H9 (cell line): ENCODE measurements at regions not wholly inside any gene's neighbourhood (a gene's known extent, or its start where the extent isn't known, plus 50 kb on each side); places are given as distances from the start of the nearest gene placed in this dataset.

Experiments used
- DNase-seq: peaks from one replicate; pipeline ENCODE4 v3.0.0-alpha.2; 2017
- H2AFZ ChIP-seq: one replicate; pipeline ENCODE4 v1.6.1; 2013; ENCODE audit warnings: mild to moderate bottlenecking, low read length, control low read depth, moderate library complexity
- H2AK5ac ChIP-seq: 2 replicates; pipeline ENCODE4 v1.6.1; 2013; ENCODE audit warnings: low read length, control low read depth, mixed read lengths; ENCODE audit not compliant: insufficient read length
- H2BK120ac ChIP-seq: one replicate; pipeline ENCODE4 v1.6.1; 2013; ENCODE audit warnings: low read depth, mild to moderate bottlenecking, low read length, control low read depth, inconsistent platforms; ENCODE audit not compliant: poor library complexity, severe bottlenecking
- H2BK12ac ChIP-seq: 2 replicates; pipeline ENCODE4 v1.6.1; 2013; ENCODE audit warnings: low read length, control low read depth, mixed read lengths, low read depth; ENCODE audit not compliant: insufficient read length
- H2BK15ac ChIP-seq: 2 replicates; pipeline ENCODE4 v1.6.1; 2013; ENCODE audit warnings: low read depth, low read length, control low read depth
- H2BK20ac ChIP-seq: one replicate; pipeline ENCODE4 v1.6.1; 2013; ENCODE audit warnings: low read depth, mild to moderate bottlenecking, low read length, control low read depth, inconsistent platforms; ENCODE audit not compliant: poor library complexity, severe bottlenecking
- H2BK5ac ChIP-seq: 2 replicates; pipeline ENCODE4 v1.6.1; 2013; ENCODE audit warnings: low read length, control low read depth, mixed read lengths; ENCODE audit not compliant: insufficient read length
- H3K14ac ChIP-seq: 2 replicates; pipeline ENCODE4 v1.6.1; 2013; ENCODE audit warnings: low read length, control low read depth; ENCODE audit not compliant: insufficient read depth
- H3K18ac ChIP-seq: 2 replicates; pipeline ENCODE4 v1.6.1; 2013; ENCODE audit warnings: low read depth, mild to moderate bottlenecking, mixed read lengths, low read length, control low read depth; ENCODE audit not compliant: insufficient read length
- H3K23ac ChIP-seq: 2 replicates; pipeline ENCODE4 v1.6.1; 2013; ENCODE audit warnings: low read length, control low read depth, mixed read lengths, low read depth; ENCODE audit not compliant: insufficient read length
- H3K23me2 ChIP-seq: 2 replicates; pipeline ENCODE4 v1.6.1; 2013; ENCODE audit warnings: low read depth, mild to moderate bottlenecking, mixed read lengths, low read length, control low read depth; ENCODE audit not compliant: insufficient read length, poor library complexity, severe bottlenecking
- H3K27ac ChIP-seq: 2 replicates; pipeline ENCODE4 v1.5.1; 2013; ENCODE audit warnings: low read length, control low read depth, mixed read lengths, low read depth; ENCODE audit not compliant: insufficient read length
- H3K27me3 ChIP-seq: 2 replicates; pipeline ENCODE4 v1.6.1; 2013; ENCODE audit warnings: low read length, control low read depth, inconsistent platforms; ENCODE audit not compliant: insufficient read depth
- H3K4ac ChIP-seq: 2 replicates; pipeline ENCODE4 v1.6.1; 2013; ENCODE audit warnings: low read depth, mild to moderate bottlenecking, control low read depth, inconsistent platforms, low read length, moderate library complexity
- H3K4me1 ChIP-seq: 2 replicates; pipeline ENCODE4 v1.6.1; 2013; ENCODE audit warnings: low read length, control low read depth, inconsistent platforms; ENCODE audit not compliant: insufficient read depth
- H3K4me2 ChIP-seq: 2 replicates; pipeline ENCODE4 v1.6.1; 2013; ENCODE audit warnings: low read length, control low read depth, mixed read lengths; ENCODE audit not compliant: insufficient read length, insufficient read depth
- H3K56ac ChIP-seq: 2 replicates; pipeline ENCODE4 v1.6.1; 2013; ENCODE audit warnings: low read depth, mild to moderate bottlenecking, mixed read lengths, low read length, control low read depth; ENCODE audit not compliant: insufficient read length
- H3K79me1 ChIP-seq: 2 replicates; pipeline ENCODE4 v1.6.1; 2013; ENCODE audit warnings: low read depth, mild to moderate bottlenecking, moderate library complexity, low read length, control low read depth, inconsistent platforms; ENCODE audit not compliant: insufficient read depth, poor library complexity, severe bottlenecking
- H3K79me2 ChIP-seq: 2 replicates; pipeline ENCODE4 v1.6.1; 2013; ENCODE audit warnings: low read length, control low read depth, inconsistent platforms; ENCODE audit not compliant: insufficient read depth
- H3K9ac ChIP-seq: 2 replicates; pipeline ENCODE4 v1.6.1; 2013; ENCODE audit warnings: low read length, control low read depth, mixed read lengths; ENCODE audit not compliant: insufficient read length; ENCODE audit errors: extremely low read depth
- H3K9me3 ChIP-seq: one replicate; pipeline ENCODE4 v1.6.1; 2013; ENCODE audit warnings: low read depth, low read length, inconsistent platforms; ENCODE audit not compliant: control insufficient read depth
- H3T11ph ChIP-seq: one replicate; pipeline ENCODE4 v1.6.1; 2013; ENCODE audit warnings: mild to moderate bottlenecking, low read length, control low read depth, inconsistent platforms
- H4K20me1 ChIP-seq: one replicate; pipeline ENCODE4 v1.6.1; 2013; ENCODE audit not compliant: control insufficient read depth, insufficient read length, insufficient read depth
- H4K5ac ChIP-seq: 2 replicates; pipeline ENCODE4 v1.6.1; 2013; ENCODE audit warnings: low read depth, mild to moderate bottlenecking, mixed read lengths, low read length, control low read depth; ENCODE audit not compliant: insufficient read length
- H4K8ac ChIP-seq: replicated peaks from 2 replicates; pipeline ENCODE4 v1.6.1; 2013; ENCODE audit warnings: low read length, control low read depth, mixed read lengths, low read depth; ENCODE audit not compliant: insufficient read length
- H4K91ac ChIP-seq: 2 replicates; pipeline ENCODE4 v1.6.1; 2013; ENCODE audit warnings: low read depth, mild to moderate bottlenecking, moderate library complexity, mixed read lengths, low read length, control low read depth; ENCODE audit not compliant: insufficient read length
- H3K27ac Mint-ChIP-seq, 3 experiments: 2 replicates in 2 of 3; 3 replicates in 1 of 3; pipeline ENCODE4 v1.8.0; 2020 to 2021; ENCODE audit warnings: mixed read lengths in 3 of 3, mild to moderate bottlenecking in 1 of 3, moderate library complexity in 1 of 3
- H3K27me3 Mint-ChIP-seq: 2 replicates; pipeline ENCODE4 v1.8.0; 2021; ENCODE audit warnings: low read depth, mild to moderate bottlenecking, moderate library complexity, mixed read lengths
- H3K36me3 Mint-ChIP-seq, 3 experiments: 2 replicates in 2 of 3; 3 replicates in 1 of 3; pipeline ENCODE4 v1.8.0; 2020 to 2021; ENCODE audit warnings: low read depth in 3 of 3, mixed read lengths in 3 of 3; ENCODE audit not compliant: insufficient read depth in 1 of 3
- H3K4me1 Mint-ChIP-seq, 2 experiments: 2 replicates each; pipeline ENCODE4 v1.8.0; 2020; ENCODE audit warnings: mixed read lengths in 2 of 2
- H3K4me3 Mint-ChIP-seq, 2 experiments: 2 replicates in 1 of 2; 3 replicates in 1 of 2; pipeline ENCODE4 v1.8.0; 2020 to 2021; ENCODE audit warnings: mild to moderate bottlenecking in 2 of 2, mixed read lengths in 2 of 2, moderate library complexity in 1 of 2
- H3K9me3 Mint-ChIP-seq, 2 experiments: 2 replicates in 1 of 2; 3 replicates in 1 of 2; pipeline ENCODE4 v1.8.0; 2020; ENCODE audit warnings: mild to moderate bottlenecking in 2 of 2, mixed read lengths in 2 of 2, moderate library complexity in 1 of 2
- CTCF ChIP-seq: fragments of 200-600 bp; sonication (generic); conservative IDR thresholded peaks from 3 replicates; pipeline ENCODE4 v1.8.0; 2021; ENCODE audit warnings: antibody characterized with exemption, mild to moderate bottlenecking
- WGBS: extraction: QIAGEN DNeasy Blood & Tissue Kit; methylation state at CpG from one replicate; pipeline ENCODE4 v1.1.7; 2013; ENCODE audit warnings: missing lambda C conversion rate, low lambda C conversion rate, mixed read lengths; ENCODE audit not compliant: insufficient read length; ENCODE audit errors: extremely low coverage; 5-methylcytosine and 5-hydroxymethylcytosine counted together

- H3K23ac ChIP-seq: no peak overlapping the region
- H4K5ac ChIP-seq: no peak overlapping the region
- H3K23me2 ChIP-seq: no peaks in the 10 kb centered on the region
- H3K27me3 ChIP-seq: no peaks in the 10 kb centered on the region
- H3K4ac ChIP-seq: no peak overlapping the region
- no peak overlapping the region for H4K8ac ChIP-seq
- Mint-ChIP-seq H3K4me1 (peaks cover 10 to 11% of the 10 kb centered on the region in 2 experiments), H3K9me3 (no peaks in the 10 kb centered on the region; a peak in 1 of 5 replicates), H3K27me3 (peaks cover 5% of the 10 kb centered on the region; the same call in 1 of the 2 replicates), H3K36me3 (no peaks in the 10 kb centered on the region; a peak in 1 of 7 replicates), H3K27ac (no peak overlapping the region), H3K4me3 (no peak overlapping the region)
- H3K9ac ChIP-seq: no peak overlapping the region
- no CpG with 5 or more reads among the region's 18 CpGs for WGBS
- no peak overlapping the region for H3T11ph ChIP-seq
- H2BK15ac ChIP-seq: no peak overlapping the region
- H4K91ac ChIP-seq: no peak overlapping the region
- no peak overlapping the region for H3K18ac ChIP-seq
- peak; percentile 93 for DNase-seq
- no peak overlapping the region for H2AK5ac ChIP-seq
- TF ChIP-seq CTCF: peak; percentile 63
- no peaks in the 10 kb centered on the region for H3K79me1 ChIP-seq
- no peak overlapping the region for H2BK20ac ChIP-seq
- no peak overlapping the region for H2BK120ac ChIP-seq
- no peak overlapping the region for H2BK12ac ChIP-seq
- H3K79me2 ChIP-seq: no peaks in the 10 kb centered on the region
- no peak overlapping the region for H2AFZ ChIP-seq
- H3K56ac ChIP-seq: no peak overlapping the region
- no peaks in the 10 kb centered on the region for H3K4me1 ChIP-seq
- no peaks in the 10 kb centered on the region for H4K20me1 ChIP-seq
- no peak overlapping the region for H2BK5ac ChIP-seq
- H3K14ac ChIP-seq: no peak overlapping the region
- no peaks in the 10 kb centered on the region for H3K9me3 ChIP-seq
- no peak overlapping the region for H3K4me2 ChIP-seq
- H3K27ac ChIP-seq: no peak overlapping the region
These were observed 141.1 kb downstream of the CEP57L1 start for GRCh38 chr6:109236115-109237076.
